BLaER1 (cell line): ENCODE measurements at regions not wholly inside any gene's neighbourhood (a gene's known extent, or its start where the extent isn't known, plus 50 kb on each side); places are given as distances from the start of the nearest gene placed in this dataset.

Experiments used
- H3K27ac ChIP-seq: shearing (Covaris generic); formaldehyde crosslinking; 2 replicates; pipeline ENCODE4 v1.8.1; 2022
- H3K27me3 ChIP-seq: shearing (Covaris generic); formaldehyde crosslinking; 2 replicates; pipeline ENCODE4 v1.8.1; 2022
- H3K36me3 ChIP-seq: shearing (Covaris generic); formaldehyde crosslinking; 2 replicates; pipeline ENCODE4 v1.8.1; 2022
- H3K4me1 ChIP-seq: shearing (Covaris generic); formaldehyde crosslinking; 2 replicates; pipeline ENCODE4 v1.8.1; 2022
- H3K4me2 ChIP-seq: shearing (Covaris generic); formaldehyde crosslinking; 2 replicates; pipeline ENCODE4 v1.8.1; 2022
- H3K4me3 ChIP-seq: shearing (Covaris generic); formaldehyde crosslinking; 2 replicates; pipeline ENCODE4 v1.8.1; 2022
- H3K9ac ChIP-seq: shearing (Covaris generic); formaldehyde crosslinking; 2 replicates; pipeline ENCODE4 v1.8.1; 2022
- H3K9me3 ChIP-seq: shearing (Covaris generic); formaldehyde crosslinking; 2 replicates; pipeline ENCODE4 v1.8.1; 2022
- H4K20me1 ChIP-seq: shearing (Covaris generic); formaldehyde crosslinking; 2 replicates; pipeline ENCODE4 v1.8.1; 2022
- Cebpa-rat ChIP-seq: shearing (Covaris generic); IDR thresholded peaks from 2 replicates; pipeline ENCODE4 v1.8.1; 2022

DNA sequence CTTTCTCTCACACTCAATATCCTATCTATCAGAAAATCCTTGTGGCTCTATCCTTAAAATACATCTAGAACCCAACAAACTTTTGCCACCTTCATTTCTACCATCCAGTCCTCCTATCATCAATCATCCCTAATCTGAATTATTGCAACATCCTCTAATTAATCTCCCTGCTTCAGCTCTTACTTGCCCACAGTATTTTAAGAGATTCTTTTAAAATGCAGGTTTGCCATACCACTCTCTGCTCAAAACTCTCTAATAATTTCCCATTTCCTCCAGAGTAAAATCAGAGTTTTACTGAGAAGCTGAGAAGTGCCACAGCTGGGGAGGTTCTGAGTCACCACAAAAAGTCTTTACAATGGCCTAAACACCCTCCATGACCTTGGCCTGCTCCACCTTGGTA is 234.3 kb upstream of the ZPLD1 start:
- Histone ChIP-seq H3K4me1 (no peaks in the 10 kb centered on the region), H3K27ac (no peak overlapping the region), H3K9ac (no peak overlapping the region), H3K27me3 (no peaks in the 10 kb centered on the region), H3K36me3 (no peaks in the 10 kb centered on the region), H3K4me2 (no peak overlapping the region), H4K20me1 (no peaks in the 10 kb centered on the region), H3K9me3 (no peaks in the 10 kb centered on the region), H3K4me3 (no peak overlapping the region)
- no peak for TF ChIP-seq Cebpa-rat

DNA sequence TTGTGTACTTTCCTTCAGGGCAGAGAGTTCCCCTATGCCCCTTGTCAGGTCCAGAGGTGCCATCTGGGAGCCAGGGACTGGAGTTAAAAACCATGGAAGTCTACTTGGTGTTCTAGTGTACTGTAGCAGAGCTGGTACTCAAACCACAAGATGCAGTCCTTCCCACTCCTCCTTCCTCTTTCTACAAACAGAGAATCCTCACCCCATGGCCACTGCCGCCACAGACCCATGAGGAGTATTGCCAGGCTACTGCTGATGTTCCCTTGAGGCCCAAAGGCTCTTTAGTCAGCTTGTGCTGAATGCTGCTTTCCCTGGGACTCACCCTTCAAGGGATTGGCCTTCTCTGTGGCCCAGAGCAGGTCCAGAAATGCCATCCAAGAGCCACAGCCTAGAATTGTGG is 229.2 kb upstream of the ZPLD1 start:
- H3K27me3 ChIP-seq, result no peaks in the 10 kb centered on the region
- H3K4me1 ChIP-seq, result no peaks in the 10 kb centered on the region
- H3K9ac ChIP-seq, result no peak overlapping the region
- H3K36me3 ChIP-seq, result no peaks in the 10 kb centered on the region
- no peaks in the 10 kb centered on the region for H4K20me1 ChIP-seq
- no peak overlapping the region for H3K27ac ChIP-seq
- H3K9me3 ChIP-seq, result peaks cover 10% of the 10 kb centered on the region
- TF ChIP-seq Cebpa-rat, result no peak
- H3K4me3 ChIP-seq, result no peak overlapping the region
- H3K4me2 ChIP-seq, result peak overlapping the region; percentile 3; the same call in 1 of the 2 replicates

DNA sequence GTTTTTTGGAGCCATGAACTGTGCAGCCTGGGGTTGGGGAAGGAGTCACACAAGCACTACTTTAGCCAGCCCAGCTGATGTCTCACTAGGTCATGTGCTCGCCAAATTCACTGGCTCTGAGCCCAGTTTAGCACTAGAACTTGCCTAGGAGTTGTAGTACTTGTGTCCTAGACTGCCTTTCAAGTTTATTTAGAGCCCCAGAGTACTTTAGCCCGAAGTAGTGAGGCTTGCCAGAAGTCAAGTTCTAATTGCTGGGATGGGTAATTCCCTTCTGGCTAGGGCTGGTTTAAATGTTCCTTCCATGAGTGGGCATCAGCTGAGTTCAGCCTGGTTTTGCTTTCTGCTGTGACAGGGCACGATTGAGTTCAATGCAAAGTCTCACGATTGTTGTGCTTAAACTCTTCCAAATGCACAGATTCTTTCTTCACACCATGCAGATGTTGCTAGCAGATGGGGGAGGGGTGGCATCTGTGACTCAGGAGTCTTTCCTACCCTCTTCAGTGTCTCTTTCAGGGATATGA is 228.2 kb upstream of the ZPLD1 start:
- no peak overlapping the region for H3K4me3 ChIP-seq
- H3K9ac ChIP-seq, result no peak overlapping the region
- no peak overlapping the region for H3K27ac ChIP-seq
- H4K20me1 ChIP-seq, result no peaks in the 10 kb centered on the region
- no peaks in the 10 kb centered on the region for H3K4me1 ChIP-seq
- no peak overlapping the region for H3K4me2 ChIP-seq
- no peaks in the 10 kb centered on the region for H3K36me3 ChIP-seq
- TF ChIP-seq Cebpa-rat, result no peak
- H3K9me3 ChIP-seq, result peaks cover 10% of the 10 kb centered on the region
- no peaks in the 10 kb centered on the region for H3K27me3 ChIP-seq

DNA sequence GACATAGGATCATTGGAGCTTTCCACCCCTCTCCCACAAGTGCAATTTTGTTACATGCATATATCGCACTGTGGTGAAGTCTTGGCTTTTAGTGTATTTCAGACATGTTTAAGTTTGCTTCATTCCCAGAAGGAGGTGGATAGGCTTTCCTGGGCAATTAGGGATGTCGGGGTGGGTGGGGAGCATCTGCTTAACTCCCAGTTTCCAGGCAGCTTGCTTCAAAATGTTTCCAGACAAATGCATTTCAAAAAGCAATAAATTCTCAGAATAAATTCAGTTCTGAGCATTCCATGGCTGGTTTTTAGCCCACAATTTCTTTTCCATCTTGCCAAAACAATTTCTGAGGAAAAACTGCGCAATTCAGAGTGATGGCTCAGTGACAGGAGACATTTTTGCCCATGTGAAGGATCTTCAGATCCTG is 227.7 kb upstream of the ZPLD1 start:
- no peak overlapping the region for H3K27ac ChIP-seq
- H4K20me1 ChIP-seq, result no peaks in the 10 kb centered on the region
- H3K4me1 ChIP-seq, result no peaks in the 10 kb centered on the region
- TF ChIP-seq Cebpa-rat, result no peak
- H3K4me2 ChIP-seq, result no peak overlapping the region
- H3K36me3 ChIP-seq, result no peaks in the 10 kb centered on the region
- H3K9me3 ChIP-seq, result peaks cover 10% of the 10 kb centered on the region
- H3K9ac ChIP-seq, result no peak overlapping the region
- no peaks in the 10 kb centered on the region for H3K27me3 ChIP-seq
- H3K4me3 ChIP-seq, result no peak overlapping the region

DNA sequence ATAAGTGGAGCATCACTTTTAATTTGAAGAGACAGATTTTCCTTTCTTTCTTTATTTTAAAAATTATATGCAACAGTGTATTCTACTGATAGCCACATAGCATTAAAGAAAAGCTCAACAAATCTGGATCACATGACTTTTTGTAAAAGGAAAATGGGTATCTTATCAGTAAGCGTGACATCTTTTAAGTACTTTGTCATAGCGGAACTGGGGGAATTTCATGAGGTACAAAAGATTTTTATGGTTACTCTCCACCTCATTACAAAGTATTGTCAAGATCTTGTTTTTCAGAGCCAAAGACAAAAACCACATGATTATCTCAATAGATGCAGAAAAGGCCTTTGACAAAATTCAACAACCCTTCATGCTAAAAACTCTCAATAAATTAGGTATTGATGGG is 219.6 kb upstream of the ZPLD1 start:
- no peaks in the 10 kb centered on the region for H3K36me3 ChIP-seq
- no peaks in the 10 kb centered on the region for H3K27me3 ChIP-seq
- no peak overlapping the region for H3K27ac ChIP-seq
- no peak overlapping the region for H3K9ac ChIP-seq
- H3K4me1 ChIP-seq, result no peaks in the 10 kb centered on the region
- no peak overlapping the region for H3K4me3 ChIP-seq
- H3K9me3 ChIP-seq, result no peaks in the 10 kb centered on the region
- no peak overlapping the region for H3K4me2 ChIP-seq
- TF ChIP-seq Cebpa-rat, result no peak
- H4K20me1 ChIP-seq, result no peaks in the 10 kb centered on the region

DNA sequence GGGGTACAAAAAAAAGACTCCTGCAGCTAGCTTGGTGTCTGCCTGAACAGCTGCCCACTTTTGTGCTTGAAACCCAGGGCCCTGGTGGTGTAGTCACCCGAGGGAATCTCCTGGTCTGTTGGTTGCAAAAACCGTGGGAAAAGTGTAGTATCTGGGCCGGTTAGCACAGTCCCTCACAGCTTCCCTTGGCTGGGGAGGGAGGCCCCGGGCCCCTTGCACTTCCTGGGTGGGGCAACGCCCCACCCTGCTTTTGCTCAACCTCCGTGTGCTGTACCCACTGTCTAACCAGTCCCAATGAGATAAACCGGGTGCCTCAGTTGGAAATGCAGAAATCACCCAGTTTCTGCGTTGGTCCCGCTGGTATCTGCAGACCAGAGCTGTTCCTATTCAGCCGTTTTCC is 211.7 kb upstream of the ZPLD1 start:
- no peaks in the 10 kb centered on the region for H3K36me3 ChIP-seq
- no peaks in the 10 kb centered on the region for H3K4me1 ChIP-seq
- H3K9me3 ChIP-seq, result no peaks in the 10 kb centered on the region
- no peak for TF ChIP-seq Cebpa-rat
- no peaks in the 10 kb centered on the region for H4K20me1 ChIP-seq
- H3K4me3 ChIP-seq, result no peak overlapping the region
- no peak overlapping the region for H3K27ac ChIP-seq
- H3K27me3 ChIP-seq, result no peaks in the 10 kb centered on the region
- no peak overlapping the region for H3K9ac ChIP-seq
- no peak overlapping the region for H3K4me2 ChIP-seq

DNA sequence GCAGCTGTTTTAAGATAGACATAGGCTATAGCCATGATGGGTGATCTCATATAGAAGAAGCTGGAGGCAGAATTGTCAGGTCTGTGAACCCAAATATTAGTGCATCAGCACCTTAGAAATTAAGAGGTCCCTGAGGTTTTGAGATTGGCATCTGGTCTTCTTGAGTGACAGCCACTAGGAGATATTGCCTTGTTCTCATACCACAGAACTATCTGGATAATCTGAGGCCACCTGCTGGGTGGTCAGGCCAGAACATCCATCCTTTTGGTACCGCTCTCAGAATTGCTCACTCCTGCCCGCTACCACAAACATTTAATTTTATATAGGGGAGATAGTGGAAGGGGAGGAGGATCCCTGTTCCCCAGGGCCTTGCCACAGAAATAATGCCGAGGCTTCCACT is 210.6 kb upstream of the ZPLD1 start:
- Histone ChIP-seq H3K27me3 (no peaks in the 10 kb centered on the region), H3K4me1 (no peaks in the 10 kb centered on the region), H3K36me3 (no peaks in the 10 kb centered on the region), H3K4me3 (no peak overlapping the region), H3K9me3 (no peaks in the 10 kb centered on the region), H3K4me2 (no peak overlapping the region), H4K20me1 (no peaks in the 10 kb centered on the region), H3K9ac (no peak overlapping the region), H3K27ac (no peak overlapping the region)
- TF ChIP-seq Cebpa-rat, result no peak

DNA sequence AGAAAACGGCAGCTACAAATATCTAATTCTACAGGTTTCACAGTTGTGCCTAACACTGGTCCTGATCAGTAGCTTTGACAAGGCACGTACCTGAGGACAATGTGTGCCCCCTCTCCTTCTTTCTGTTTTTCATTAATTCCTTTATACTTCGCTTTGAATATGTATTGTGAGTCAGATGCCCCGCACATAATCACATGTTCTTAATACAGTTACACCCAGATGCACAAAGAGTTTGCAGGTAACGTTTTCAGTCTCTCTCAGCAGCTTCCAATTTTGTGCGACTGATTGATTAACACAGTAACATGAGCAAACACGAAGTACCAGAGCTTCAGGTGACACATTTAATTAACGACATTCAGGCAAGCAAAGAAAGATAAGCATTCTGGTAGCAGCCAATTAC is 209.8 kb upstream of the ZPLD1 start:
- Histone ChIP-seq H3K4me2 (no peak overlapping the region), H3K27ac (no peak overlapping the region), H3K9ac (no peak overlapping the region), H4K20me1 (no peaks in the 10 kb centered on the region), H3K27me3 (no peaks in the 10 kb centered on the region), H3K4me1 (peaks cover 8% of the 10 kb centered on the region), H3K9me3 (no peaks in the 10 kb centered on the region), H3K4me3 (no peak overlapping the region), H3K36me3 (no peaks in the 10 kb centered on the region)
- no peak for TF ChIP-seq Cebpa-rat

DNA sequence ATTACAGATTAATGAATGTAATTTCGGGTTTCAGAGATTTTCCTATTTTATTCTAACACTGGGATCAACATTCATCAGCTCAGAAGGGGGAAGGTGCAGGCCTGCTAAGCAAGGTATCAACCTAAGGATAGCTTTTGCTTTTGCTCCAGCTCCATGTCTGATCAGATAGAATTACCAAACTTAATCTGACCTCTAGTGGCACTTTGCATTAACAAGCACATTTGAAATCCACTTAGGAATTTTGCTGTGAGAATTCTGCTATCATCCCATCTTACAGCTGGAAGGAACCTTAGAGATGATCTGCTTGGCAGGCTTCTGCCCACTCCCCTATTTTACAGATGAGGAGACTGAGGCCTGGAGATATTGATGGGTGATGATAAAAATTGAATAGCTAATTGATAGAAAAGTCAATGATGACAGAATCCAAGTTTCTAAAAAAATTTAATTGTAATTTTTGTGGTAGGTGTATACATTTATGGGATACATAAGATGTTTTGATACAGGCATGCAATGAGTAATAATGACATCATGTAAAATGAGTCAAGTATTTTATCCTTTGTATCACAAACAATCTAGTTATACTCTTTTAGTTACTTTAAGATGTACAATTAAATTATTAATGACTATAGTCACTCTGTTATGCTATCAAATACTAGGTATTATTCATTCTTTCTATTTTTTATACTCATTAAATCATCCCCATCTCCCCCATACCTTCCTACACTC is 209.2 kb upstream of the ZPLD1 start:
- Histone ChIP-seq H3K9ac (no peak overlapping the region), H3K27me3 (no peaks in the 10 kb centered on the region)
- TF ChIP-seq Cebpa-rat, result no peak

DNA sequence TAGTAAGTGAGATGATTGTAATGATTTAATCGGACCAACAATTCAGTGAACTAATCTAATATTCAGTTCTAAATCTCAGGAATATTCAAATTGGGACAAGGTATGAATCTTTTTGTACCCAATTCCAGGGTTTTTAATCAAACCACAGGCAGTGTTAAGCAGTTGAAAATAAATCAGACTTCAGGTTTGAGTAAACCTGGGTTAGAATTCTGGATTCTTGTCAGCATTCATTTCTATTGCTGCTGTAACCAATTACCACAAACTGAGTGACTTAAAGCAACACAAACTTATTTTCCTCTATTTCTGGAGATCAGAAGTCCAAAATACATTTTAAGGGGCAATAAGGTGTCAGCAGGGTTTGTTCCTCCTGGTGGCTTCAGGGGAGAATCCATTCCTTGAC is 208.4 kb upstream of the ZPLD1 start:
- H3K9me3 ChIP-seq, result no peaks in the 10 kb centered on the region
- H3K27me3 ChIP-seq, result no peaks in the 10 kb centered on the region
- no peaks in the 10 kb centered on the region for H4K20me1 ChIP-seq
- H3K4me3 ChIP-seq, result no peak overlapping the region
- no peak overlapping the region for H3K27ac ChIP-seq
- no peak overlapping the region for H3K9ac ChIP-seq
- no peak for TF ChIP-seq Cebpa-rat
- peaks cover 13% of the 10 kb centered on the region for H3K4me1 ChIP-seq
- no peaks in the 10 kb centered on the region for H3K36me3 ChIP-seq
- H3K4me2 ChIP-seq, result no peak overlapping the region

More for the DNA sequence above, 209.2 kb upstream of the ZPLD1 start:
- H3K36me3 ChIP-seq, result no peaks in the 10 kb centered on the region
- H3K4me2 ChIP-seq, result no peak overlapping the region
- no peaks in the 10 kb centered on the region for H4K20me1 ChIP-seq
- peaks cover 13% of the 10 kb centered on the region for H3K4me1 ChIP-seq
- H3K9me3 ChIP-seq, result no peaks in the 10 kb centered on the region
- no peak overlapping the region for H3K27ac ChIP-seq
- H3K4me3 ChIP-seq, result no peak overlapping the region
